GM19351 (cell line): ENCODE measurements at regions not wholly inside any gene's neighbourhood (a gene's known extent, or its start where the extent isn't known, plus 50 kb on each side); places are given as distances from the start of the nearest gene placed in this dataset.
"Not testable (repeated sequence)": the region's sequence is repeated elsewhere in the genome, so short reads cannot be mapped to it uniquely, and the experiment has no call there.

ENCODE experiments used
- ATAC-seq: cut with Tn5 transposase; IDR thresholded peaks from one replicate; pipeline ENCODE4 v1.9.1; 2021; ENCODE audit warnings: mild to moderate bottlenecking, moderate library complexity; ENCODE audit not compliant: unreplicated experiment

- not testable (repeated sequence) for ATAC-seq
Measured at GRCh38 chr12:131447636-131448035, 263.3 kb upstream of the SFSWAP start.

- no peak for ATAC-seq
Measured at GRCh38 chr12:131448254-131448795, 262.6 kb upstream of the SFSWAP start.

GRCh38 chr12:131449027-131449426 lies 261.9 kb upstream of the SFSWAP start:
- no peak for ATAC-seq

- ATAC-seq, result no peak
Measured at GRCh38 chr12:131452444-131452860, 258.4 kb upstream of the SFSWAP start.

GRCh38 chr12:131454418-131455217 lies 256.3 kb upstream of the SFSWAP start:
- ATAC-seq, result peak; percentile 100

- no peak for ATAC-seq
Measured at GRCh38 chr12:131455218-131455506, 255.7 kb upstream of the SFSWAP start.

GRCh38 chr12:131455581-131456110 lies 255.2 kb upstream of the SFSWAP start:
- no peak for ATAC-seq

- ATAC-seq, result no peak
Measured at GRCh38 chr12:131456301-131457027, 254.4 kb upstream of the SFSWAP start.

GRCh38 chr12:131457028-131457310 lies 253.9 kb upstream of the SFSWAP start:
- no peak for ATAC-seq

- ATAC-seq, result no peak
Measured at GRCh38 chr12:131457331-131458047, 253.4 kb upstream of the SFSWAP start.

GRCh38 chr12:131458048-131458374 lies 252.9 kb upstream of the SFSWAP start:
- ATAC-seq, result no peak

DNA sequence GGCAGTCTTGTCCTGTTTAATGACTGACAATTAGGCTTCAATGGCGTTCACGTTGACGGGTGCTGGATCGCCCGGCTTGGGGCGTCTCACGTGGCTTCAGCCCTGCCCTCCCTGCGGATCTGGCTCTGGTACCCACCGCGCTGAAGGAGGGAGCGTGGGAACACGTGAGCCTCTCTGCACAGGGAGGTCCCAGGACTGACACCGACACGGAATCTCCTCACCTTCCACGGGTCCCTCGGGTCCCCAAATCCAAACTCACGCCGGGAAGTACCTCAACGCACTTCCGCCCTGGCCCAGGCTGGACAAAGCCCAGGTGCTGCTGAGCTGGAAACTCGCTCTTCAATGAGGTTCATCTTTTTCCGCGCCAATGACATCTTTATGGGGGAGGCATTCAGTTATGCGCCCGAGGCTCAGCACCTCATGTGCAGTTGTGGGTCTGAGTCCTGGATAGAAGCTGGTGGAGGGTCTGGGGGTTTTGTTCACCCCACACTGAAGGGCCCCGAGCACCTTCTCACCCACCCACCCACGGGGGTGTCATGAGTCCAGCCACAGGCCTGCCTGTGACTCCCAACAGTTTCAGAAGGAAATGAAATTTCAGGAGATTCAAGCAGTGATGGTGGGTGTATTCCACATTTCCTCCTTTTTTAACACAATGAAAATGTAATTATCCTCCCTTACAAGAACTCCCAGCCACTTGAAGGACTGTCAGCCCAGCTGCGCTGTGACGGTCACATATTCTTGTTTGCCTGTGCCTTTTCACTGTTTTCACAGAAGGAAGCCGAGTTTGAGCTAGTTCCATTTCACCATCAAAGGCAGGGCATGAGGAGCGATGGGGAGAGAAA lies 251.7 kb upstream of the SFSWAP start:
- no peak for ATAC-seq

DNA sequence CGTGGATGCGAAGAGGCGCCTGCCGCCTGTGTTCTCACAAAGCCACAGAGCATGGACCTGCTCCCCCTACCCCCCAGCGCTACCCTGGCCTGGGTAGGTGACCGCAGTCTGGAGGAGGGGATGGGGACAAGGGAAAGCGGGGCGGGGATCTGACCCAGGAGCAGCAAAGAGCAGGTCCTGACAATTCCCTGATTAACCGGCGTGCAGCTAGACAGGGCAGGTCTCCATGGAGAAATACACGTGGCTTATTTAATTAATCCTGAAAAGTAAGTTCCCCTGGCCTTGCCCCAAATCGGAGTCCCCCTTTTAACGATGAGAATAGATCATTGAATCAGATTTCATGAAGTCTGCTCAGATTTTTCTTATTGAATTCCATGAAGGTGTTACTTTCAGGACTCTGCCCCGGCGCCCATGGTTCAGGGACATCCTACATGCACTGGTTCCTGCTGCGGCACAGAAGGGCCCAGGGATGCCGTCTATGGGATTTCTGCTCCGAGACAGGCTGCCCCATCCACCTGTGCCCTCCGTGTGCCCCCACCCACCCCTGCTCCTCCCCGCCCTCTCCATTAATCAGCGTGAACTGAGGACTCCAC lies 251.0 kb upstream of the SFSWAP start:
- ATAC-seq, result no peak

- no peak for ATAC-seq
Measured at GRCh38 chr12:131460520-131460919, 250.4 kb upstream of the SFSWAP start.

- ATAC-seq, result no peak
Measured at GRCh38 chr12:131461096-131461495, 249.8 kb upstream of the SFSWAP start.

DNA sequence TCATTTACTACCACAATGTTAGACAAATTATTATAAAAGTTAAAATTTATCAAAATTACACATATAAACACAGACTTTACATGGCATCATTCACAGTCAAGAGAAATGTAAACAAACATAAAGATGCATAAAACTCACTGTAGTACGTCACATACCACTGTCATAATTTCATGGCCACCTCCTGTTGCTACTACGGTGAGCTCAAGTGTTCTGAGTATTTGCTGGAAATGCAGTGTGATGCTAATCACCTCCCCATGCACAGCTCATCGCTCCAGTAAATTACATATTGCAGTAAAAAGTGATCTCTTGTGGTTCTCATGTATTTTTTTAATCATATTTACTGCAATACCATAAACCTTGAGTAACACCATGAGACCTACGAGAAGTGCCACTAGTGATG lies 247.7 kb upstream of the SFSWAP start:
- no peak for ATAC-seq

DNA sequence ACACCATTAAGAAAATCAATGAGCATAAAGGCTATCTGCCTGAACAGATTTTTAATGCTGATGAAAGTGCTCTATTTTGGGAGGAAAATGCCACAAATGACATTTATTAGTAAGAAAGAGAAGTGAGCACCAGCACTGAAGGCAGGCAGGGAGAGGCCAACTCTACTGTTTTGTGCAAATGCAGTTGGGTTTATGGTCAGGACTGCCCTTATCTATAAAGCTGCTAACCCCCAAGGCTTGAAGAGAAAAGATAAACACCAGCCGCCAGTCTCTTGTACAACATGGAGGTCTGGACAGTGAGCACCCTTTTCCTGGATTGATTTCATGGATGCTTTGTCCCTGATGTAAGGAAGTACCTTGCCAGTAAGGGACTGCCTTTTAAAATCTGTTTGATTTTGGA lies 246.8 kb upstream of the SFSWAP start:
- no peak for ATAC-seq

DNA sequence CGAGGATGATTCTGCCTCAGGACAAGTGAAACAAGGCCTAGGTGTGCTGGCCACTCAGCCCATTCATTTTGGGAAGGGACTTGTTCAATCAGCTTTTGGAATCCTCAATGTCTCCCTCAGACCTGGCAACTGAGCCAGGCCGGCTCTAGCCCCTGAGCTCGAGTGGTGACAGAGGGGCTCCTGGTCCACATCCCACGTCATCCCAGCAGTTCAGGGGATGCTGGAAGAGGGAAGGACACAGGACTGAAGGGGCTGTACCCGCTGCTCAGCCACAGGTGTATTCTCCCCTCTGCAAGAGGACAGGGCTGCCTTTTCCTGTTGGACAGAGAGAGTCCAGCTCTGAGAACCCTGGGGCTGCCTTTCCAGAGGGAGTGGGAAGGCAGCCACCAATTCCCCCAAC lies 244.6 kb upstream of the SFSWAP start:
- no peak for ATAC-seq

DNA sequence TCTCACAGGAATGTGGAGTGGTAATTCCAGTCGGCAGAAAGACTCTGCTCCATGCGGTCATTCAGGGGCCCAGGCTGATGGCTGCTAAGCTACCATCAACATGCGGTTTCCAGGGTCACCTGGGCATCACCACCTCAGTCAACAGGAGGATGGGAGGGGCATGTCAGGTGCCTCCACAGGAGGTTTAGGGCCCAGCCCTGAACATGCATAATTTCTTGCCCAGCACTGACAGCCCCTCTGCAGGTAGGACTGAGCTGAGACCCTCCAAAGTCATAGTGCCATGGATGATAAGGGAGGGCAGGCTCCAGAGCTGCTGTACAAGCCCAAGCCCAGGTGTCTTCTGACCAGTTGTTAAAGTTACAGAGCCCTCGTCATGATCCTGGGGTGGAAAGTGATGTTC lies 244.0 kb upstream of the SFSWAP start:
- no peak for ATAC-seq

- no peak for ATAC-seq
Measured at GRCh38 chr12:131468206-131468605, 242.7 kb upstream of the SFSWAP start.
